Hindlimb muscle (tissue), 1 donor: ENCODE measurements at regions not wholly inside any gene's neighbourhood (a gene's known extent, or its start where the extent isn't known, plus 50 kb on each side); places are given as distances from the start of the nearest gene placed in this dataset.
"Not testable (repeated sequence)": the region's sequence is repeated elsewhere in the genome, so short reads cannot be mapped to it uniquely, and the experiment has no call there.

ENCODE experiments used
- DNase-seq: peaks from one replicate; pipeline ENCODE4 v3.0.0-alpha.2; 2013

DNA sequence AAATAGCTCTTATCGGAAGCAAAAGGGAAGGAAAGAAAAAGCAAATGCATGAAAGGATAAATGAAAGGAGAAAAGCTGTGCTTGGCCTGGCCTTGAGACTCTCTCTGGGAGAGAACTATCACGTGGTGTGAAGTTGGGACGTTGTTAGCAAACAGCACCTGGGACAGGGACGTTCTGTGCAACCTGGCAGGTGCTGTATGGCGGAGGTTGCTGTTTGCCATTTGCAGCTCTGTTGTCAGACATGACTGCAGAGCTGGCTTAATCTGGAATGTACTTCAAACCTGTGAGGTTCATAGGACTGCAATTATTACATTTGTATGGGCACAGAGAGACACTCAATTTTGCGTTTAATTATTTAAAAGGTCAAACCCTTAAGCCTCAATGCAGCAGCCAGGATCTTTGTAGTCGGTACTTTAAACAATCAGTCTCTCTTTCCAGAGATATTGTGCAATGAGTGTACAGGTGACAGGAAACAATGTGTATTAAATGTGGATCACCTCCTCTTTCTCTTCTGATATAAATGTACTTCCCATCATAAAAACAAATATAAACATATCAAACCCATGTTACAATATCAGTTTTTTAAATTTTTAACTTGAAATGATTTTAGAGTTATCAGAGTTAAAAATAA lies 800.5 kb upstream of the KCND2 start:
- no peak for DNase-seq

DNA sequence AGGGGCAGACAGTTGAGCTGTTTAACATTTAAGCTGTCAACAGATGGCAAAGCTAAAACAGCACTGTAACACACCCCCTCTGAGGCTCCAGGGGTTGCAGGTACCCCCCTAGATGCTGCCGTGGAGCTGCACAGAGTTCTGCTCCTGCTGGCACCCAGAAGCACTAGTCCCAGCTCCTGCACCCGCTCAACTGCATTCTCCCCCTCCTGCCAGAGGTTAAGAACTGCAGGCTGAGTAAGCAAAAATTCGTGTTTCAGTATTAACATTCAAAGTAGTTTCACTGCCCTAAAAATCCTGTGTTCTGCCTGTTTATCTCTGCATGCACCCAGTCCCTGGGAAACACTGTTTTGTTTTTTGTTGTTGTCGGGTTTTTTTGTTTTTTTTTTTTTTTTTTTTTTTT lies 790.8 kb upstream of the KCND2 start:
- DNase-seq = no peak

DNA sequence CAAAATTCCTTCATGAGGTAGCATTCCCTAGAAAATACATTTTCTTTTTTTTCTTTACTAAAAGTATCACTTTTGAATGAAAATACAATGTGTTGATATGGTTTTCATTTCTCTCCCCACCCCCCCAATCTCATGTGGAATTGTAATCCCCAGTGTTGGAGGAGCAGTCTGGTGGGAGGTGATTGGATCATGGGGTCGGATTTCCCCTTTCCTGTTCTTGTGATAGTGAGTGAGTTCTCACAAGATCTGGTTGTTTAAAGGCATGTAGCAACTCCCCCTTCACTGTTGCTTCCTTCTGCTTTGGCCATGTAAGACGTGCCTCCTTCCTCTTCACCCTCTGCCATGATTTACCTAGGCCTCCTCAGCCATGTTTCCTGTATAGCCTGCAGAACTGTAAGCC lies 790.3 kb upstream of the KCND2 start:
- no peak for DNase-seq

DNA sequence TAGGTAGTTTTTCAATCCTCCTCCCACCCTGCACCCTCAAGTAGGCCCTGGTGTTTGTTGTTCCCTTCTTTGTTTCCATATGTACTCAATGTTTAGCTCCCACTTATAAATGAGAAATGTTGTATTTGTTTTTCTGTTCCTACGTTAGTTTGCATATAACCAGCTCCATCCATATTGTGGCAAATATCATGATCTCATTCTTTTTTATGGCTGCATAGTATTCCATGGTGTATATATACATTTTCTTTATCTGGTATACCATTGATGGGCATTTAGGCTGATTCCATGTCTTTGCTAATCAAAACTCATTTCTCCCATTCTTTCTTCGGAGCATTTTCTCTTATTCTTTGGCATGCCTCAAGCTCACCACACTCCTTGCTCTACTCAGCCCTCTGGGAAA lies 789.6 kb upstream of the KCND2 start:
- no peak for DNase-seq

DNA sequence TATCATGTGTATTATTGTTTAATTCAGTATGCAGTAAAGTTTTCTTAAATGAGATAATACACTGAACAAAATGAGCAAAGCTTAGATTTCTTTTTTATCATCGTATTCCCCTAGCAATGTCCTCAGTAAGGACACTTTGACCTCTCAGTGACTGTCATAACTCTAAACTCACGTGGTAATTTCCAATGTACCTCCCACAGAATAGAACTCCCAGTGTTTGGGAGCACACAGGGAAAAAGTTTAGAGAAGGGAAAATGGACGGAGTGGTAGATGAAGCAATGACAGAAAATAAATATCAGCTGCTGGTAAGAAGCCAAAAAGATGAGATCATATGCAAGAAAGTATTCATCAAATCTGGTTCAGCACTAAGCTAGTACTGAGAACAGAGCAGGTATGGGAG lies 758.6 kb upstream of the KCND2 start:
- DNase-seq = no peak

DNA sequence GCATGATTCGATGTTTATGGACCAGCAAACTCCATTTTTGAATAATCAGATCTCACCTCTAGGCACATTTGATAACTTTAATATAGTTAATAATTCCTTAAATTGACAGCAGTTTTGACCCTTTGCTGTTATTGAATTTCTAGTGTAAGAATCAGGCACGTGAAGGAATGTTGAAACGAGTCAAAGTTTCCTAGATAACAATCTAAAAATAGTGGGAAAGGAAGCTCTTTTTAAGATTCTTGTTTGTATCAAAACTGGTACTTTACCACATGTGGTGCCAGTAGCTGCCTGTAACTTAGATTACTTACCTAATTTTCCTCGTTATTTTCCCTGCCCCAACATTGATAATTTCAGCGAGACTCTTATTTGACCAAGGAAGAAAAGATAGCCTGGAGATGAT lies 757.8 kb upstream of the KCND2 start:
- DNase-seq = no peak

DNA sequence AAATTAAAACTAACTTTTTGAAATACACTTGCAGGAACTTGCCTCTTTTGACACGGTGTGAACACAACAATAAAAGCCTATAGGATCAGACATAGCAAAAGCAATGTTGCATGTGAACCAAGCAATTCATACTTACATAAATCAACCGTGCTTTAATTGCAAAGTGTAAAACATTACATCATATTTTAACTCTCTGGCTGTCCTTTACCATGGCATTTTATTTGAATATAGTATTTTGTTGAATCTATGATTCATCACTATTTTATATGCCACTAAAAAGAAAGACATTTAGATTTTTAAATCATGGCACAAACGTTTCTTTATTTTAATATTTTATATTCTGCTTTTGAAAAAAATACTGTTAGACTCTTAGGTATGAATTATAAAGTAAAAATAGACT lies 757.0 kb upstream of the KCND2 start:
- DNase-seq = no peak

DNA sequence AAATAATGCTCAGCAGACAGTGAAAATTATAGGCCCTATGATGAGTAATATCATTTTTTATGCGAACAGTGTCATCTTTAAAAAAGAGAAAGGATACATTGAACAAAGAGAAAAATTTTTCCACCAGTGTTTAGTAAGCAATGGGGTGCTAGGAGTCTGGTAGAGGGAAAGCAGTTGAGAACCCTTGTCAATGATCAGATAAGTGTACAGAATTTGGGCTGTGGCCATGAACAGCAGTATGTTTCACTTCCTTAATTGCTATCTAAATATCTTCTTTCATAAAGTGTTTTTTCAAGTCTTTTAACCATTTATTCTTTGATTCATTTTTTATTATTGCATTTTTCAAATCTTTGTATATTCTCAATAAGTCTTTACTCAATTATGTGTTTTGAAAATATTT lies 750.7 kb upstream of the KCND2 start:
- no peak for DNase-seq

DNA sequence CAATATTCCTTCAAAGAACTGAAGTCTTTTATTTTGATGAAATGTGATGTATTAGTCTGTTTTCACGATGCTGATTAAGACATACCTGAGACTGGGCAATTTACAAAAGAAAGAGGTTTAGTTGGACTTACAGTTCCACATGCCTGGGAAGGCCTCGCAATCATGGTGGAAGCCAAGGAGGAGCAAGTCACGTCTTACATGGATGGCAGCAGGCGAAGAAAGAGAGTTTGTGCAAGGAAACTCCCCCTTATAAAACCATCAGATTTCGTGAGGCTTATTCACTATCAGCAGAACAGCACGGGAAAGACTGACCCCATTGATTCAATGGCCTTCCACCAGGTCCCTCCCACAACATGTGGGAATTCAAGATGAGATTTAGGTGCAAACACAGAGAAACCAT lies 750.3 kb upstream of the KCND2 start:
- DNase-seq = no peak

DNA sequence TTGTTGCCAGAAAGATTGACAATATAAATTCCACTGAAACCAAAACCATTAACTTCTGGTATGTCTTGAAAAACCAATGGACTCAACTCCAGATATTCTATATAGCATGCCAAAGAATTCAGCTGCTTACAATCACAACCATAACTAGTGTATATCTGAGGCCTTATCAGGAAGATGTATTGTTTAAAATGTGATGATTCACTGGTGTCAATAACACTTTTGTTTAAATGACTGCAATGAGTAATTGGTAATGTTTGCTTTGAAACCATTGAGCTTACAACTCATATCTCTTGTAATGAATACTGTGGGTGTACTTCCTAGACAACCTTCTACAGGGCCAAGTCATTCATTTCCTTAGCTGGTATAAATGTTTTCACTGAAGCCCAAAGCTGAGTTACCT lies 727.9 kb upstream of the KCND2 start:
- no peak for DNase-seq

DNA sequence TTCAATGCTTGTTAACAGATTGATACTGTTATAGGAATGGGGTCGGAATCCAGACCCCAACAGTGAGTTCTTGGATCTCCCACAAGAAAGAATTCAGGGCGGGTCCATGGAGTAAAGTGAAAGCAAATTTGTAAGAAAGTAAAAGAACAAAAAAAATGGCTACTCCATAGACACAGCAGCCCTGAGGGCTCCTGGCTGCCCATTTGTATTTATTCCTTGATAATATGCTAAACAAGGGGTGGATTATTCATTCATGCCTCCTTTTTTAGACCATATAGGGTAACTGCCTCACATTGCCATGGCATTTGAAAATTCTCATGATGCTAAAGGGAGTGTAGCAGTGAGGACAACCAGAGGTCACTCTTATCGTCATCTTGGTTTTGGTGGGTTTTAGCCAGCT lies 717.2 kb upstream of the KCND2 start:
- no peak for DNase-seq

DNA sequence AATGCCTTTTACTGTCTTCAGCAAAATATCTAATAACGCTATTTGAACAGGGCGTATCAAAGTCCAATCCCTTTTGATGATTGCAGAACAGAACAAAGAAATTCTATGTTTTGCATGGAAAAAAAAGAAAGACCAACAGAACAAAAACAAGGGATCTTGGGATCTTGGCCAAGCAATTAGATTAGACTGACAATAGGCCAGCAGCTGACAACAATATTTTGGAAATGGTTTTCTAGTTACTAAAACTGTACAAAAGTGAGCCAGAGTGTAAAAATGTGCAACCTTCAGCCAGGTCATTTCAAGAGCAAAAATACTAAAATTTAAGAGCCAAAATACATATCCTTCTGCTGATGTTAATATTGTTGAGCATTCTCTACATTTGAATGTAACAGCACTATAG lies 716.5 kb upstream of the KCND2 start:
- DNase-seq = peak; percentile 19

DNA sequence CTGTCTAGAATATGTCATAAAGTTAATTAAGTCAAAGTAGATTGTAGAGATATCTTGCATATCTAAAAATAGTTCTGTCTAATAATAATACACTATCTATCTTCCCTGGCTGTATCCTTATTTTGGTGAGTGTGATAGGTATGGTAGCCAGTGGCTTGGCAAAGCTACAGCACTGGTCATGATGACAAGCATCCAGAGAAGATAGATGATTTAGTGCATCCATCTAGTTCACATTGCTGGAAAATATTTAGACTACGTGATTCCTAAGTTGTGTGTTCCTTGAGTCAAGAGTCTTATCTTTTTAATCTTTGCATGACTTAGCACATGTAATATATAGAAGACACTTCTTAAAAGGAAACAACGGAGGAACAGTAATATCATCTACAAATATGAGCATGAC lies 711.2 kb upstream of the KCND2 start:
- DNase-seq = no peak

DNA sequence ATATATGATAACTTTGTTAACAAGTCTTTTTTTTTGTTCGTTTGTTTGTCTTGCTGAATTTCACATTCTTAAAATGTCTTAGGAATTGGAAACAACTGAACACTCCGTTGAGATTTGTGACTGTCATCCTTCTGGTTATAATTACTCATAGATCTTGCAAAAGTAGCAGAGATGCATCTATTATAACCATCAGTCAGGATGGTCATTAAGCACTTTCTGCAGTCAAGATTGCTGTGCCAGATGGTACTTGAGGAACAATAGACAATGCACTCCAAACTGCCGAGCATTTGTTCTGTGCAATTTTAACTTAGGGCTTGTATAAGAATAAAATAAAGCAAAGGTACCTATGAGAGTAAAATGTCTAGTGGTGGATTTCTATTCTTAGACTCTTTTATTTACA lies 710.1 kb upstream of the KCND2 start:
- DNase-seq = no peak

DNA sequence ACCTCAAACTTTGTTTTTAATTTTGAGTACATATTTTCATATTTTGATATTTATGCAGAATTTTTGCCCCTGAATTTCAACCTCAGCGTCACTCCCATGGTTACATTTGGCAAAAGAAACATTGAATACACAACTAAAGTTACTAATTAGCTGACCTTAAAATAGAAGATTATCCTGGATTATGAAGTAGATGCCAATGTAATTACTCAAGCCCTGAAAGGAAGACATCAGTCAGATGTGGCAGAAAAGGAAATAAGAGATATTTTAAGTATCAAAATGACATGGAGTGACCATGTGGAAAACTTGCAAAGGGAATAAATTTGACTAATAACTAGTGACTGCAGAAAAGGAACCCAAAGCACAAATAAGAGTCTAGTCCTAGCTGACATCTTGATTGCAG lies 701.3 kb upstream of the KCND2 start:
- no peak for DNase-seq

DNA sequence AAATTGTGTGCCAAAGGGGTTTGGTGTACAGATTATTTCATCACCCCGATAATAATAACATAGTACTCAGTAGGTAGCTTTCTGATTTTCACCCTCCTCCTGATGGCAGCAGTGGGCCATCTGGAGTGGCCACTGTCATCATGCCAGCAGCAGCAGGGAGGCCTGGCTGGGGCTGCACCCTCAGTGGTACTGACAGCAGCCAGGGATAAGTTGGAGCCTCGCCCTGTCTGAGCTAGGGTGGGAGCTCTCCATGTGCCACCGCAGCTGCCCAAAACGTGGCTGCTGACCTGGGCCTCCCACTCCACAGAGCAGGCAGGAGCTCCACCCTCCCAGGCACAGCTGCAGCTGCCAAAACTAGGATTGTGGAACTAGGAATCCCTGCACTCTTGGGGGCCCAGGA lies 700.8 kb upstream of the KCND2 start:
- no peak for DNase-seq

DNA sequence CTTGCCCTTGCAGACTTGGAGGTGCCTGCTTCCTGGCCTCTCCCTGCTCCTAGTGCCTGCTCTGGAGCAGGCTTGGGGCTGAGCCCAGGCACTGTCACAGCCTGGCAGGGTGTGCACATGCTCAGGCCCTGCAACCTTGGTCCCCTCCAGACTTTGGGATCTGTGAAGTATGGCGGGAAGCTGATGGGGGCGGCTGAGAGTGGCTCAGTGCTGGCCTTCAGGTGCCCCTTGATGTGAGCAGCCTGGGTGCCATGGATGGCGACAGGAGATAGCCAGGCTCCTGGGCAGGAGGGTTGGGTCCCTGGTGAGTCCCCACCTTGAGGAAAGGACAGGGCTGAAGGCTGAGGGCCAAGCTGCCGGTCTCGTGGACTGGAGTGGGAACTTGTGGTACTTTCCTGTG lies 700.4 kb upstream of the KCND2 start:
- DNase-seq = no peak

DNA sequence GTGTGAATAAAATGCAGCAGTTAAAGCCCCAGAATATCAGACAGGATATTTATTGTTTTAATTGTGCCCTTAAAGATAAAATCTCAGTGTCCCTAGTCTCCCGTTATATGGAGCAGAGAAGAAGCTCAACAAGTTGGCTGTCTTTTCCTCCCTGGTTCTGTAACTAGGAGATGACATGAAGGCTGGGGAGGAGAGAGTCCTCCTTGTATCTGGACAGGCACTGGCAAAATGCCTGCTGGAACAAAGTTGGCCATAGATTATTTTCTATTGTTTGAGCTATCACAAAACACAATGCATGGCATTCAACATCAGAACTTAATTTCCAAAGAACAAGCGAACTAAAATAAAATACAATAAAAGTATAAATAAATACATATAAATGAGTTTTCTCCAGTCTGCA lies 694.9 kb upstream of the KCND2 start:
- no peak for DNase-seq

DNA sequence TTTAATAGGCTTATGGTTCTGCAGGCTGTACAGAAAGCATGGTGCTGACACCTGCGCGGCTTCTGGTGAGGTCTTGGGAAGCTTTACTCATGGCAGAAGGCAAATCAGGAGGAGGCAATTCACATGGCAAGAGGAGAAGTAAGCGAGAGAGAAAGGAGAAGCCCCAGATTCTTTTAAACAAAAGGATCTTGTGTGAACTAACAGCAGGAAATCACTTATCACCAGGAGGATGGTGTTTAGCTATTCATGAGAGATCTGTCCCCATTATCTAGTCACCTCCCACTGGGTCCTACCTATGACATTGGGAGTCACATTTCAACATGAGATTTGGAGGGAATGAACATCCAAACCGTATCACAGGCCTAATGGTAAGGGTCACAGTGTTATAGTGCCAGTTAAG lies 678.0 kb upstream of the KCND2 start:
- DNase-seq = no peak

DNA sequence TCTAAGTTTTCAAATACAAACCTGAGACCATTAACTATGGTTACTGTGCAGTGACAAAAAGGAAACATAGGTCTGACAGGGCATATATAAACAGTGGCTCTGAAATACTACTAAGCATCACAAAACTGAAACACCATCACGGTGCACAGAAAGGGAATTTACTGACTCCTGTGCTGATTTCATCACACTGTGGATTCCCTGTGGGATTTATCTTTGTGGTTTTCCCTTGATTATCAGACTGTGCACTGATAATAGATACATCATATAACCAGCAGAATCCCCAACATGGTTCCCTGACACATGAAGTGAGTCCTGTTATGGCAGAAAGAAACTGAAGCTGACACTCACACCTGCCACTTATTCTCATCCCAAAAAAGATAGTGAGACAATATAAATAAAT lies 676.3 kb upstream of the KCND2 start:
- DNase-seq = no peak

DNA sequence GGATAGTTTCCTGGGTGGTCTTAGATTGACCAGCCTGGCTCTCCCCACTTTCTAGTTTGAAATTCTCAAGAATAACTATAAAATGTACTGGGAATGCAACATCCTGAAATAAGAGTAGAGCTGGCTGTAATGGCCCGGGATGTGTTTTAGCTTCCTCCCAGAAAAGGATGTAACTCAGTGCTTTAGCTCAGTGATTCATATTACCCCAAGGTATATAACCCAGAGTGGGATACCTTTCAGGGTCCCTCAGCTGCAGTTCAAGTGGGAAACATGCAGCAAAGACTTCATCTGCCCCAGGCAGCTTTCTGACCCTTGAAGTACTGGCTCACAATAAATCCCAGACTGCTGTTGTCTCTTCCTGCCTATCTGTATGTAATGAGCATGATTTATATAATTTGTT lies 666.7 kb upstream of the KCND2 start:
- DNase-seq = no peak

DNA sequence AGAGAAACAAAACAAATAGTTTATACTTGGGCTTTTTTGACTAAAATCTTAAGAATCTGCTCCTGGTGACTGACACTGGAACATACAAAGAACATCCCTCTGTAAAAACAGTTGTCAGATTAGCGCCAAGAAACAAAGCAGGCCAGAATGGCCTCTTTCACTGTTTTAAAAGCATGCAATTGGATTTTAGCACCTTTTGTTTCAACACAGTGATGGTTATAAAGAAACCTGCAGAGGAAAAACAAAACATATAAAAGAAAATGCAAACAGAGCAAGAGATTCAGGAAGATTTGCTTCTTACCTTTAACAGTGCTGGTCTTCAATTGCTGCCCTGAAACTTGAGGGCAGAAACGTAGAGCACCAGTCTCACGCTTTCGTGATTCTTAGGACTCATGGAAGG lies 652.2 kb upstream of the KCND2 start:
- DNase-seq = no peak

DNA sequence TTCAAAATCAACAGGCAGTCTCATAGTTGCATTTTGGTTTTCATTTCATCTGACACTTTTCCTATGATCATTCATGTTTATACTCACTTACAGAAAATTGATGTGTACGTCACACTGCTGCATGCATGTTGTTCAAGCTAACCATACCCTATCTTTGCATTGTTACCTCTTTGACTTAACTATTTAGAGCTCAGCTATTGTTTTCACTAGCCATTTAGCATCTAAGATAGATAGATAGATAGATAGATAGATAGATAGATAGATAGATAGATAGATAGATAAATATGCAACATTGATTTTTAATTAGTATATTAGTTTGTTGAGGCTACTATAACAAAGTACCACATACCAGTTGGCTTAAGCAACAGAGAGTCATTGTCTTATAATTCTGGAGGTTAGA lies 649.5 kb upstream of the KCND2 start:
- DNase-seq = no peak

DNA sequence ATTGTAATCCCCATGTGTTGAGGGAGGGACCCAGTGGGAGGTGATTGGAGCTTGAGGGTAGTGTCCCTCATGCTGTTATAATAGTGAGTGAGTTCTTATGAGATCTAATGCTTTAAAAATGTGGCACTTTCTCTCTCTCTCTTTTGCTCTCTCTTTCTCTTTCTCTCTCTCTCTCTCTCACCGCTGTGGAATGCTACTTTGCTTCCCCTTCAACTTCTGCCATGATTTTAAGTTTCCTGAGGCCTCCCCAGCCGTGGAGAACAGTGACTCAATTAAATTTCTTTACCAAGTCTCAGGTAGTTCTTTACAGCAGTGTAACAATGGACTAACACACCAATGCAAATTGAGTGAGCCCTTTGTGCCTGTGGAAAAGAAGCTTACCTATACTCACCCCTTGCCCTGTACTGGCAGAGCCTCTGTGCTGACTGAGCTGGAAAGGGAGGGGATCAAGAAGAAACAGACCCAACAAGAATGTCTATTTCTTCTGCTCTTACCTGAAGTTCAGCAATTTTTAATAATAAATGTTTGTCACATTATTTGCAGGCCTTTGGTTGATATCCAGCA lies 642.5 kb upstream of the KCND2 start:
- no peak for DNase-seq

DNA sequence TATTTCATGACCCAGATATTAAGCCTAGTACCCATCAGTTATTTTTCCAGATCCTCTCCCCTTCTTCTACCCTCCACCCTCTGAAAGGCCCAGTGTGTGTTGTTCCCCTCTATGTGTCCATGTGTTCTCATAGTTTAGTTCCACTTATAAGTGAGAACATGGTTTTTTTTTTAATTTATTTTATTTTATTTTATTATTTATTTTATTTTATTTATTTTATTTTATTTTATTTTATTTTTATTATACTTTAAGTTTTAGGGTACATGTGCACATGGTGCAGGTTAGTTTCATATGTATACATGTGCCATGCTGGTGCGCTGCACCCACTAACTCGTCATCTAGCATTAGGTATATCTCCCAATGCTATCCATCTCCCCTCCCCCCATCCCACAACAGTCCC lies 639.2 kb upstream of the KCND2 start:
- not testable (repeated sequence) for DNase-seq
